ENCODE measurements at regions not wholly inside any gene's neighbourhood (a gene's known extent, or its start where the extent isn't known, plus 50 kb on each side); places are given as distances from the start of the nearest gene placed in this dataset.
"Not testable (repeated sequence)": the region's sequence is repeated elsewhere in the genome, so short reads cannot be mapped to it uniquely, and the experiment has no call there.

DNA sequence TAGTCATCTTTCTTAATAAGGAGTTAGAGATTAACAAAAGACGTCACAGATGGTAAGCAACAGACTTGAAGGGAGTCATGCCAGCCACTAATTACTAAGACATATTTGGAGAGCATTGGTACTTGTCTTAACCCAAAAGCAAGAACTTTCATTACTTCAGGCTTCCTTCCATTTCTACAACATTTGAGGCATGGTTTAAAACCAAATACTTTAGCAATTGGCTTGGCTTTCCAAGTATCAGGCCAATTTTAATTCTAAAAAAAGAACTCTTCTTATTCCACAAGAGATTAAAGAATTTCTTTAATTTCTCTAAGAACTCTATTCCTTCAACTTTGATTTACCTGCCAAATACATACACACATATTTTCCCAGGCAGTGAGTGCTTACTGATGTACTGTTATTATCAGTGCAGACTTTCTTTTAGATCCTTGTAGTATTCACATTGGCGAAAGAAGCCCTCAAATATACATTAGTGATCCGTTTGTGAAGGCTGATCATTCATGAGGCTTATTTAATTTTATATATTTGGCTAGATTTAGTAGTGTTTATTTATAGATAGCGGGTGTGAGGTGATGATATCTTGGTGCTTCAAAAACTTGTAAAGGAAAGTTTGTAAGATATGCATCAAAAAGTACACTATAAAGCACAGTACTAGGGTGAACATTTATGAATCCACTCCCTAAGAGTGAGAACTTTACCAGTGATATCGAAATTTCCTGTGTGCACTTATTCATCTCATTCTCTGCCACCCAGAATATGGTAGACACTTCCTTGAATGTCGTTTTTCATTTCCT lies 229.2 kb downstream of the MFSD1 start:
- no peak overlapping the region for H3K4me3 ChIP-seq (ENCODE audit: low read depth in 1 of 2, low read length in 2 of 2)
- no peaks in the 10 kb centered on the region for H3K36me3 ChIP-seq (ENCODE audit: control insufficient read depth in 1 of 2, insufficient read depth in 2 of 2, low read length in 2 of 2)
- no peaks in the 10 kb centered on the region for H3K27me3 ChIP-seq (ENCODE audit: control insufficient read depth in 1 of 2, insufficient read depth in 2 of 2, low read length in 2 of 2)
- no peaks in the 10 kb centered on the region for H3K4me1 ChIP-seq (ENCODE audit: control insufficient read depth in 1 of 2, insufficient read depth in 2 of 2, low read length in 2 of 2)
- no peak overlapping the region for H3K27ac ChIP-seq (ENCODE audit: low read depth, low read length)
- H3K9me3 ChIP-seq (ENCODE audit: control insufficient read depth in 1 of 2, low read length in 2 of 2), result no peaks in the 10 kb centered on the region
- no peak overlapping the region for H3K9ac ChIP-seq (ENCODE audit: low read depth in 1 of 2, low read length in 2 of 2)

DNA sequence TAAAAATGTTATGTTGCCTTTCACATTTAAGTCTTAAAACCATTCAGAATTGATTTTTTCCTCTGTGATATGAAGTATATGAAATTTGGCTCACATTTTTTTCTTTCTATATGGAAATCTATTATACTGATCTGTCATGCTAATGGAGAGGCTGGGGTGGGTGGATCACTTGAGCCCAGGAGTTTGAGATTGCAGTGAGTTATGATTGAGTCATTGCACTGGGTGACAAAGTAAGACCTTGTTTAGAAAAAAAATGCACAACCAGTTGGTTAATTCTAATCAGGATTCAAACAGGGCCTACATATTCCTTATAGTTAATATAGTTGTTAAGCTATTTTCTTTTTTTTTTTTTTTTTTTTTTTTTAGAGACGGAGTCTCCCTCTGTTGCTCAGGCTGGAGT lies 230.5 kb downstream of the MFSD1 start:
- H3K27me3 ChIP-seq (ENCODE audit: control insufficient read depth in 1 of 2, insufficient read depth in 2 of 2, low read length in 2 of 2), result no peaks in the 10 kb centered on the region
- no peaks in the 10 kb centered on the region for H3K36me3 ChIP-seq (ENCODE audit: control insufficient read depth in 1 of 2, insufficient read depth in 2 of 2, low read length in 2 of 2)
- H3K4me1 ChIP-seq (ENCODE audit: control insufficient read depth in 1 of 2, insufficient read depth in 2 of 2, low read length in 2 of 2), result no peaks in the 10 kb centered on the region
- H3K9ac ChIP-seq (ENCODE audit: low read depth in 1 of 2, low read length in 2 of 2), result no peak overlapping the region
- H3K4me3 ChIP-seq (ENCODE audit: low read depth in 1 of 2, low read length in 2 of 2), result no peak overlapping the region
- no peak overlapping the region for H3K27ac ChIP-seq (ENCODE audit: low read depth, low read length)
- no peaks in the 10 kb centered on the region for H3K9me3 ChIP-seq (ENCODE audit: control insufficient read depth in 1 of 2, low read length in 2 of 2)

DNA sequence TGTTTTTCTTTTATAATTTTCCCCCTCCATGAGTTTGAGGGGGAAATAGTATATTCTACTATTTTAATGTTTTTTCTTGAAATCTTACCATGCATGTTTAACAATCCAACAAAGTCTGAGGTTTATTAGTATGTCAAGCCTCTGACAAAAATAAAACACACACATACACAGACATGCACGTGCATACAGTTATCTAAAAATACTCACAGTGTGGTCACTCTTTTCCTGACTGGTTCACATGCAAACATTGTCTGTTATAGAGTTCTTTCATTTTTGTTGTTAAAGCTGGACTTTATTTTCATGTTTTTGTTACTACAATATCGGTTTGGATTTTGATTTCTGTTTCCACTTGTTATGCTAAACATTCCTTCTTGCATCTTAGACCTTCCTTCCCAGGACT lies 236.6 kb downstream of the MFSD1 start:
- H3K9me3 ChIP-seq (ENCODE audit: control insufficient read depth in 1 of 2, low read length in 2 of 2), result no peaks in the 10 kb centered on the region
- no peak overlapping the region for H3K4me3 ChIP-seq (ENCODE audit: low read depth in 1 of 2, low read length in 2 of 2)
- no peaks in the 10 kb centered on the region for H3K36me3 ChIP-seq (ENCODE audit: control insufficient read depth in 1 of 2, insufficient read depth in 2 of 2, low read length in 2 of 2)
- no peak overlapping the region for H3K9ac ChIP-seq (ENCODE audit: low read depth in 1 of 2, low read length in 2 of 2)
- H3K27ac ChIP-seq (ENCODE audit: low read depth, low read length), result no peak overlapping the region
- no peaks in the 10 kb centered on the region for H3K27me3 ChIP-seq (ENCODE audit: control insufficient read depth in 1 of 2, insufficient read depth in 2 of 2, low read length in 2 of 2)
- no peaks in the 10 kb centered on the region for H3K4me1 ChIP-seq (ENCODE audit: control insufficient read depth in 1 of 2, insufficient read depth in 2 of 2, low read length in 2 of 2)

DNA sequence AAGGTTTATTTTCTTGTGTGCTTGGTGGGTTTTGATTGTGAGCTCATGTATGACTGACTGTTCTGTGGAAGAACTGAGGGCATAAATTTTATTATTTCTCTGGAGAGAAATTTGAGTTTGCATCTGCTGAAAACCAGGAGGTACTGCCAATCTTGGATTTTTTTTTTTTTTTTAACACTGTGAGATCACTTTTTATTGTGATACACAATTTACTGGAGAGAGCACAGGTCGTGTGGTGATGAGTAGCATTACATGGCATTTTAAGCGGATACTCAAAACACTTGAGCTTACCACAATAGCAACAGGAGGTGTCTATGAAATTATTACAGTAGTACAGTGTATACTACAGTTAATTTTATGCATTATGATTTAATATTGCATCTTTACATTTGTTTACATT lies 237.4 kb downstream of the MFSD1 start:
- Histone ChIP-seq H3K36me3 (ENCODE audit: control insufficient read depth in 1 of 2, insufficient read depth in 2 of 2, low read length in 2 of 2) (no peaks in the 10 kb centered on the region), H3K4me3 (ENCODE audit: low read depth in 1 of 2, low read length in 2 of 2) (no peak overlapping the region), H3K9me3 (ENCODE audit: control insufficient read depth in 1 of 2, low read length in 2 of 2) (no peaks in the 10 kb centered on the region), H3K27me3 (ENCODE audit: control insufficient read depth in 1 of 2, insufficient read depth in 2 of 2, low read length in 2 of 2) (no peaks in the 10 kb centered on the region), H3K27ac (ENCODE audit: low read depth, low read length) (no peak overlapping the region), H3K9ac (ENCODE audit: low read depth in 1 of 2, low read length in 2 of 2) (no peak overlapping the region), H3K4me1 (ENCODE audit: control insufficient read depth in 1 of 2, insufficient read depth in 2 of 2, low read length in 2 of 2) (no peaks in the 10 kb centered on the region)

DNA sequence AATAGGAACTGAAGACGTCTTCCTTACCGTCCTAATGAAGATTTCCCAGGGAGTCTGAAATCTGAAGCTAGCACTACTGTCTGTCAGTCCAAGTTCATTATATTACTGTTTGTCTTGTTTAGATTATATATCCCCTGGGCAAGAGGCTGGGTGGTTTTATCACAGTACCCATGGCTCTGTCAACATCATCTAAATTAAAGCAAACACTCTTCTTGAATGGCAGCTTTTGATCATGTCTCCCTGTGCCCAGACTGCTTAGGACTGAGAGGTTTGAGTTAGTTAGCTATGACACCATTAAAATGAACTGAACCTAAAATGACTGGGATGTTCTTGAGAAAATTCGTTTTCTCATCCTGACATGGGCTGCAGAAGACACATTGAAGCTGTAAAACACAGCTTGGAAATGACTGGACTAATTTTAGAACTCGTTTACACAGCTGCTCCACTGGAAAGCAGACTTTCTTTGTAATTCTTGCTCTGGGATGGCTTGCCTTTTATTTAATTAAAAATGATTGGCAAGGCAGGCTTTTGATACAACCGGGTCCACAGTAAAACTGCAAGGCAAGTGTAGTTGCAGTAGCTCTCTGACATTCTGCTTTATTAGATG lies 243.5 kb downstream of the MFSD1 start:
- Histone ChIP-seq H3K9ac (ENCODE audit: low read depth in 1 of 2, low read length in 2 of 2) (no peak overlapping the region), H3K4me3 (ENCODE audit: low read depth in 1 of 2, low read length in 2 of 2) (no peak overlapping the region), H3K36me3 (ENCODE audit: control insufficient read depth in 1 of 2, insufficient read depth in 2 of 2, low read length in 2 of 2) (no peaks in the 10 kb centered on the region), H3K9me3 (ENCODE audit: control insufficient read depth in 1 of 2, low read length in 2 of 2) (no peaks in the 10 kb centered on the region), H3K27me3 (ENCODE audit: control insufficient read depth in 1 of 2, insufficient read depth in 2 of 2, low read length in 2 of 2) (no peaks in the 10 kb centered on the region), H3K27ac (ENCODE audit: low read depth, low read length) (no peak overlapping the region), H3K4me1 (ENCODE audit: control insufficient read depth in 1 of 2, insufficient read depth in 2 of 2, low read length in 2 of 2) (no peaks in the 10 kb centered on the region)

DNA sequence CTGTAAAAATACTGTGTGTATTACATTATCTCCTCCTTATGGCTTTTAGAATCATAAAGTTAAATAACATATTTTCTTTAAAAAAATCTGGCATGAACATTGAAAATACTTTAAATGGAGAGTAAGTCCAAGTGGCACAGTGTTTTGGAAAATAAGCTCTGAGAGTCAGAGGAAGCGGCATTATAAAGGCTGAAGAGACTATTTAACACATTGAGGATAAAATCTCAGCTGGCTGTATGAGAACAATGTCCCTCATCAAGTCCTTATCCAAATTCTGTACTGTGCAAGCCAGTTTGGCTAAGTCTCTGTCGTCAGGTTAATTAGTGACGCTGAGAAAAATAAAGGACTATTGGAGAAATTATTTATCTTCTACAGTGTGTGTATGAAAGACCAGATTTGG lies 245.5 kb downstream of the MFSD1 start:
- Histone ChIP-seq H3K4me1 (ENCODE audit: control insufficient read depth in 1 of 2, insufficient read depth in 2 of 2, low read length in 2 of 2) (no peaks in the 10 kb centered on the region), H3K27ac (ENCODE audit: low read depth, low read length) (no peak overlapping the region), H3K9me3 (ENCODE audit: control insufficient read depth in 1 of 2, low read length in 2 of 2) (no peaks in the 10 kb centered on the region), H3K36me3 (ENCODE audit: control insufficient read depth in 1 of 2, insufficient read depth in 2 of 2, low read length in 2 of 2) (no peaks in the 10 kb centered on the region), H3K9ac (ENCODE audit: low read depth in 1 of 2, low read length in 2 of 2) (no peak overlapping the region), H3K4me3 (ENCODE audit: low read depth in 1 of 2, low read length in 2 of 2) (no peak overlapping the region), H3K27me3 (ENCODE audit: control insufficient read depth in 1 of 2, insufficient read depth in 2 of 2, low read length in 2 of 2) (no peaks in the 10 kb centered on the region)

DNA sequence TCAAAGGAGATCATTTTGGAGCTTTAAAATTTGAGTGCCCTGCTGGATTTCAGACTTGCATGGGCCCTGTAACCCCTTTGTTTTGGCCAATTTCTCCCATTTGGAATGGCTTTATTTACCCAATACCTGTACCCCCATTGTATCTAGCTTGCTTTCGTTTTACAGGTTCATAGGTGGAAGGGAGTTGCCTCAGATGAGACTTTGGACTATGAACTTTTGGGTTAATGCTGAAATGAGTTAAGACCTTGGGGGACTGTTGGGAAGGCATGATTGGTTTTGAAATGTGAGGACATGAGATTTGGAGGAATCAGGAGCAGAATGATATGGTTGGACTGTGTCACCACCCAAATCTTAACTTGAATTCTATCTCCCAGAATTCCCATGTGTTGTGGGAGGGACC lies 250.6 kb downstream of the MFSD1 start:
- H3K27me3 ChIP-seq (ENCODE audit: control insufficient read depth in 1 of 2, insufficient read depth in 2 of 2, low read length in 2 of 2); H3K4me1 ChIP-seq (ENCODE audit: control insufficient read depth in 1 of 2, insufficient read depth in 2 of 2, low read length in 2 of 2); H3K27ac ChIP-seq (ENCODE audit: low read depth, low read length); H3K4me3 ChIP-seq (ENCODE audit: low read depth in 1 of 2, low read length in 2 of 2); H3K9ac ChIP-seq (ENCODE audit: low read depth in 1 of 2, low read length in 2 of 2); H3K36me3 ChIP-seq (ENCODE audit: control insufficient read depth in 1 of 2, insufficient read depth in 2 of 2, low read length in 2 of 2); H3K9me3 ChIP-seq (ENCODE audit: control insufficient read depth in 1 of 2, low read length in 2 of 2): not testable (repeated sequence)

DNA sequence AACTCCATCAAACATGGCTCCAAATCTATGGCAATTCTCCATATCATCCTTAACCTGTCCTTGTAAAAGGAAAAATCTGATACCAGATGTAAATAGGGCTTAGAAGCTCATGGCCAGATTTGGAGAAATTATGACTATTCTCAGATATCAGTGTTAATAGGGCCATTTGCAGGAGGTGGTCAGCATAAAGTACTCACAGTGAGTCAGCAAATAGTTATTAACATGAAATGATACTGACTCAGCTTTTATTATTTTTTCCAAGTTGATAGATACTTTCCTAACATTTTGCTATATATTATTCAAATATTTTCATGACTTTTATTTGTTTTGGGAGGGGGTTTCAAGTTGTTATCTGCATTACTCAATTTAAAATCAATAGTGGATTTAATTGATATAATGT lies 255.8 kb downstream of the MFSD1 start:
- Histone ChIP-seq H3K4me3 (ENCODE audit: low read depth in 1 of 2, low read length in 2 of 2) (no peak overlapping the region), H3K36me3 (ENCODE audit: control insufficient read depth in 1 of 2, insufficient read depth in 2 of 2, low read length in 2 of 2) (no peaks in the 10 kb centered on the region), H3K9me3 (ENCODE audit: control insufficient read depth in 1 of 2, low read length in 2 of 2) (no peaks in the 10 kb centered on the region), H3K27me3 (ENCODE audit: control insufficient read depth in 1 of 2, insufficient read depth in 2 of 2, low read length in 2 of 2) (no peaks in the 10 kb centered on the region), H3K9ac (ENCODE audit: low read depth in 1 of 2, low read length in 2 of 2) (no peak overlapping the region), H3K27ac (ENCODE audit: low read depth, low read length) (no peak overlapping the region), H3K4me1 (ENCODE audit: control insufficient read depth in 1 of 2, insufficient read depth in 2 of 2, low read length in 2 of 2) (no peaks in the 10 kb centered on the region)

DNA sequence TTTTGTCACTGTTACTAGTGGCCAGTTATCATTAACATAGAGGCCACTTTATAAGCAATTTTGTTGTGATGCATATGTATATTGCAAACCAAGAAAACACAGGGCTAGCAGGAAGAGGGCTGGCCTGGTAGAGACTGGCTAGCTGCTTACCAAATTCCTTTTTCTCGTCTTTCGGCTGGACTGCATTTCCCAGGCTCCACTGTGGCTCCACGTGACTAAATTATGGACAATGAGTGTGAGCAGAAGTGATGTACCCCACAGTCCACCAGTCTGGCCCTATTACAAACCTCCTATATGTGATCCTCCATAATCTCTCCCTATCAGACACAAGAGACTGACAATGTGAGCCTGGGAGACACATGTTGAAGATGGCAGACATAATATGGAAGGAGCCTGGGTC lies 257.0 kb downstream of the MFSD1 start:
- Histone ChIP-seq H3K27me3 (ENCODE audit: control insufficient read depth in 1 of 2, insufficient read depth in 2 of 2, low read length in 2 of 2) (no peaks in the 10 kb centered on the region), H3K27ac (ENCODE audit: low read depth, low read length) (no peak overlapping the region), H3K9me3 (ENCODE audit: control insufficient read depth in 1 of 2, low read length in 2 of 2) (no peaks in the 10 kb centered on the region), H3K4me1 (ENCODE audit: control insufficient read depth in 1 of 2, insufficient read depth in 2 of 2, low read length in 2 of 2) (no peaks in the 10 kb centered on the region), H3K9ac (ENCODE audit: low read depth in 1 of 2, low read length in 2 of 2) (no peak overlapping the region), H3K36me3 (ENCODE audit: control insufficient read depth in 1 of 2, insufficient read depth in 2 of 2, low read length in 2 of 2) (no peaks in the 10 kb centered on the region), H3K4me3 (ENCODE audit: low read depth in 1 of 2, low read length in 2 of 2) (no peak overlapping the region)

DNA sequence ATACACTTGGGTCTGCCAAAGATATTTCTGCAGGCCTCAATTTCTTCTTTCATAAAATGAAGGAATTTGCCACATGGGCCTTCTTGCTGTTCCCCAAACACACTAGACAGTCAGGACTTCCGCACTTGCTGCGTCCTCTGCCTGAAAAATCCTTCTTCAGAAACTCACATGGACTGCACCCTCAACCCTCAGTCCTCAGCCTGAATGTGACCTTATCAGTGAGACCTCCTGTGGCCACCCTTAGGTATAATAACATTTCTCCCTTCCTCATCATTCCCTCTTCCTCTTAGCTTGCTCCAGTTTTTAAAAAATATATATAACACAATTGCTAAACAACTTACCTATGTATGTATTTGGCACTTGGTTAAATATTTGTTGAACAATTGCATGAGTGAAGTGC lies 257.5 kb downstream of the MFSD1 start:
- no peak overlapping the region for H3K27ac ChIP-seq (ENCODE audit: low read depth, low read length)
- H3K36me3 ChIP-seq (ENCODE audit: control insufficient read depth in 1 of 2, insufficient read depth in 2 of 2, low read length in 2 of 2), result no peaks in the 10 kb centered on the region
- H3K27me3 ChIP-seq (ENCODE audit: control insufficient read depth in 1 of 2, insufficient read depth in 2 of 2, low read length in 2 of 2), result no peaks in the 10 kb centered on the region
- H3K9ac ChIP-seq (ENCODE audit: low read depth in 1 of 2, low read length in 2 of 2), result no peak overlapping the region
- no peaks in the 10 kb centered on the region for H3K9me3 ChIP-seq (ENCODE audit: control insufficient read depth in 1 of 2, low read length in 2 of 2)
- H3K4me3 ChIP-seq (ENCODE audit: low read depth in 1 of 2, low read length in 2 of 2), result no peak overlapping the region
- H3K4me1 ChIP-seq (ENCODE audit: control insufficient read depth in 1 of 2, insufficient read depth in 2 of 2, low read length in 2 of 2), result no peaks in the 10 kb centered on the region
